PC-9 (cell line): ENCODE measurements at regions not wholly inside any gene's neighbourhood (a gene's known extent, or its start where the extent isn't known, plus 50 kb on each side); places are given as distances from the start of the nearest gene placed in this dataset.

ENCODE experiments used
- BruUV-seq: library from RNA; stranded (reverse); fragments of 400-500 nt; replicated peaks from 2 replicates; lab custom pipeline; 2021; lab: Mats Ljungman, UMichigan
- CTCF ChIA-PET: fragments of 300-600 bp; sonication (Branson Sonifier 250); formaldehyde crosslinking; loops from one replicate; lab custom pipeline; 2022; ENCODE audit warnings: antibody characterized with exemption; lab: Charles Lee
- POLR2A ChIA-PET: fragments of 300-600 bp; sonication (Branson Sonifier 250); formaldehyde crosslinking; loops from one replicate; lab custom pipeline; 2022; ENCODE audit warnings: antibody characterized with exemption; ENCODE audit not compliant: unreplicated experiment; lab: Charles Lee
- DNase-seq, 2 experiments: peaks; one replicate each; pipeline versions ENCODE4 v3.0.0 to v3.0.0-alpha.2; 2015 to 2022; ENCODE audit warnings: mixed read lengths in 1 of 2
- H2AFZ ChIP-seq: fragments of 200-600 bp; sonication (generic); 2 replicates; pipeline ENCODE4 v1.8.1; 2017; ENCODE audit warnings: antibody characterized with exemption
- H3F3A ChIP-seq: fragments of 200-600 bp; sonication (generic); 2 replicates; pipeline ENCODE4 v1.8.1; 2017; ENCODE audit warnings: antibody characterized with exemption, mild to moderate bottlenecking, low read depth; ENCODE audit not compliant: insufficient read depth
- H3K27ac ChIP-seq: fragments of 200-600 bp; sonication (generic); 2 replicates; pipeline ENCODE4 v1.6.1; 2016; ENCODE audit warnings: mixed run types
- H3K27me3 ChIP-seq: fragments of 200-600 bp; sonication (generic); 2 replicates; pipeline ENCODE4 v1.6.1; 2016; ENCODE audit warnings: low read depth, mixed run types; ENCODE audit not compliant: insufficient read depth
- H3K36me3 ChIP-seq: fragments of 200-600 bp; sonication (generic); 2 replicates; pipeline ENCODE4 v1.6.1; 2016; ENCODE audit warnings: low read depth, mixed run types
- H3K4me1 ChIP-seq: fragments of 200-600 bp; sonication (generic); replicated peaks from 2 replicates; pipeline ENCODE4 v1.6.1; 2016; ENCODE audit warnings: mixed run types; ENCODE audit not compliant: insufficient read depth
- H3K4me2 ChIP-seq: fragments of 200-600 bp; sonication (generic); 2 replicates; pipeline ENCODE4 v1.6.1; 2017; ENCODE audit warnings: mixed run types
- H3K4me3 ChIP-seq: fragments of 200-600 bp; sonication (generic); 2 replicates; pipeline ENCODE4 v1.6.1; 2016; ENCODE audit warnings: mixed run types
- H3K79me2 ChIP-seq: fragments of 200-600 bp; sonication (generic); 2 replicates; pipeline ENCODE4 v1.6.1; 2017; ENCODE audit warnings: low read depth, mixed run types
- H3K9me2 ChIP-seq: fragments of 200-600 bp; sonication (generic); 2 replicates; pipeline ENCODE4 v1.8.1; 2017; ENCODE audit warnings: mild to moderate bottlenecking; ENCODE audit not compliant: insufficient read depth
- H3K9me3 ChIP-seq: fragments of 200-600 bp; sonication (generic); 2 replicates; pipeline ENCODE4 v1.8.1; 2016; ENCODE audit warnings: low read depth; ENCODE audit not compliant: insufficient read depth
- H4K20me1 ChIP-seq: fragments of 200-600 bp; sonication (generic); 2 replicates; pipeline ENCODE4 v1.8.1; 2017; ENCODE audit not compliant: insufficient read depth
- CTCF ChIP-seq: fragments of 200-600 bp; sonication (generic); conservative IDR thresholded peaks from 2 replicates; pipeline ENCODE4 v1.6.1; 2017; ENCODE audit warnings: mixed run types, antibody characterized with exemption, mild to moderate bottlenecking, moderate library complexity
- EZH2 ChIP-seq: fragments of 200-600 bp; sonication (generic); IDR thresholded peaks from 2 replicates; pipeline ENCODE4 v1.8.0; 2017; ENCODE audit warnings: antibody characterized with exemption, low read depth
- intact Hi-C: fragments of 100-400 bp; cut with micrococcal nuclease; formaldehyde crosslinking; loops from one replicate; pipeline ENCODE4 v1.10.0; 2022; ENCODE audit not compliant: unreplicated experiment

- Histone ChIP-seq H3K27ac (no peak overlapping the region), H3K9me3 (no peaks in the 10 kb centered on the region), H3K27me3 (no peaks in the 10 kb centered on the region), H3F3A (no peaks in the 10 kb centered on the region), H3K4me3 (no peak overlapping the region), H3K79me2 (no peaks in the 10 kb centered on the region), H4K20me1 (no peaks in the 10 kb centered on the region), H3K4me2 (no peak overlapping the region), H3K9me2 (no peaks in the 10 kb centered on the region), H3K4me1 (no peaks in the 10 kb centered on the region), H2AFZ (no peak overlapping the region), H3K36me3 (no peaks in the 10 kb centered on the region)
- no TSS peak for BruUV-seq
- POLR2A ChIA-PET, result no interaction called here
- no peak for DNase-seq
- TF ChIP-seq EZH2, result no peak
- TF ChIP-seq CTCF, result no peak
- intact Hi-C loops, result no loop called here
- CTCF ChIA-PET, result no interaction called here
These were observed 1783.5 kb upstream of the WWC1 start for GRCh38 chr5:166507810-166508425.

GRCh38 chr5:166509085-166509484, 1782.4 kb upstream of the WWC1 start:
- H3K27ac ChIP-seq, result no peak overlapping the region
- CTCF ChIA-PET, result no interaction called here
- POLR2A ChIA-PET, result no interaction called here
- H3K4me3 ChIP-seq, result no peak overlapping the region
- no peaks in the 10 kb centered on the region for H3F3A ChIP-seq
- no peak overlapping the region for H3K4me2 ChIP-seq
- no peaks in the 10 kb centered on the region for H3K9me3 ChIP-seq
- no peak for DNase-seq
- no peaks in the 10 kb centered on the region for H3K4me1 ChIP-seq
- no peaks in the 10 kb centered on the region for H3K27me3 ChIP-seq
- no peak for TF ChIP-seq EZH2
- no peak for TF ChIP-seq CTCF
- no TSS peak for BruUV-seq
- no peaks in the 10 kb centered on the region for H4K20me1 ChIP-seq
- H3K36me3 ChIP-seq, result no peaks in the 10 kb centered on the region
- H2AFZ ChIP-seq, result no peak overlapping the region
- no peaks in the 10 kb centered on the region for H3K9me2 ChIP-seq
- intact Hi-C loops, result no loop called here
- H3K79me2 ChIP-seq, result no peaks in the 10 kb centered on the region

GRCh38 chr5:166517976-166518375, 1773.5 kb upstream of the WWC1 start:
- no peaks in the 10 kb centered on the region for H3K36me3 ChIP-seq
- H3K9me2 ChIP-seq, result no peaks in the 10 kb centered on the region
- ChIA-PET CTCF (no interaction called here), POLR2A (no interaction called here)
- H3K4me3 ChIP-seq, result no peak overlapping the region
- BruUV-seq, result no TSS peak
- no peak overlapping the region for H2AFZ ChIP-seq
- H3K4me2 ChIP-seq, result no peak overlapping the region
- DNase-seq, result no peak
- H3K79me2 ChIP-seq, result no peaks in the 10 kb centered on the region
- H4K20me1 ChIP-seq, result no peaks in the 10 kb centered on the region
- intact Hi-C loops, result no loop called here
- no peaks in the 10 kb centered on the region for H3K9me3 ChIP-seq
- TF ChIP-seq CTCF, result no peak
- no peak for TF ChIP-seq EZH2
- no peaks in the 10 kb centered on the region for H3F3A ChIP-seq
- no peak overlapping the region for H3K27ac ChIP-seq
- no peaks in the 10 kb centered on the region for H3K27me3 ChIP-seq
- no peaks in the 10 kb centered on the region for H3K4me1 ChIP-seq
